G401.6 (cell line): ENCODE measurements at regions not wholly inside any gene's neighbourhood (a gene's known extent, or its start where the extent isn't known, plus 50 kb on each side); places are given as distances from the start of the nearest gene placed in this dataset.

Experiments
- FAIRE-seq: peaks from 2 replicates; lab custom pipeline; 2012; peaks lifted over from hg19 to GRCh38; lab: Jason Lieb, UNC

- no peak for FAIRE-seq
These were observed 864.9 kb upstream of the ID2 start for GRCh38 chr2:7816944-7817343.

GRCh38 chr2:7819316-7819715 lies 862.5 kb upstream of the ID2 start:
- FAIRE-seq, result no peak

- FAIRE-seq, result no peak
These were observed 862.0 kb upstream of the ID2 start for GRCh38 chr2:7819850-7820249.

- FAIRE-seq, result no peak
These were observed 857.6 kb upstream of the ID2 start for GRCh38 chr2:7824211-7824610.

GRCh38 chr2:7825591-7826312 lies 856.1 kb upstream of the ID2 start:
- no peak for FAIRE-seq

GRCh38 chr2:7826656-7827055 lies 855.2 kb upstream of the ID2 start:
- FAIRE-seq, result no peak

GRCh38 chr2:7829241-7829640 lies 852.6 kb upstream of the ID2 start:
- no peak for FAIRE-seq

- FAIRE-seq, result no peak
These were observed 851.2 kb upstream of the ID2 start for GRCh38 chr2:7830616-7831015.

GRCh38 chr2:7835151-7835550 lies 846.7 kb upstream of the ID2 start:
- FAIRE-seq, result no peak

GRCh38 chr2:7835693-7836680 lies 845.9 kb upstream of the ID2 start:
- FAIRE-seq, result no peak

- FAIRE-seq, result no peak
These were observed 844.6 kb upstream of the ID2 start for GRCh38 chr2:7837237-7837760.

- FAIRE-seq, result no peak
These were observed 843.2 kb upstream of the ID2 start for GRCh38 chr2:7838669-7839068.

- FAIRE-seq, result no peak
These were observed 841.0 kb upstream of the ID2 start for GRCh38 chr2:7840651-7841380.

- FAIRE-seq, result no peak
These were observed 840.1 kb upstream of the ID2 start for GRCh38 chr2:7841751-7842150.

- FAIRE-seq, result no peak
These were observed 837.4 kb upstream of the ID2 start for GRCh38 chr2:7844414-7844965.

- FAIRE-seq, result no peak
These were observed 836.5 kb upstream of the ID2 start for GRCh38 chr2:7845332-7845731.

GRCh38 chr2:7846607-7847006 lies 835.2 kb upstream of the ID2 start:
- no peak for FAIRE-seq

GRCh38 chr2:7847321-7847720 lies 834.5 kb upstream of the ID2 start:
- FAIRE-seq, result no peak

GRCh38 chr2:7849027-7849426 lies 832.8 kb upstream of the ID2 start:
- FAIRE-seq, result no peak

GRCh38 chr2:7849531-7849930 lies 832.3 kb upstream of the ID2 start:
- FAIRE-seq, result no peak

GRCh38 chr2:7852546-7852945 lies 829.3 kb upstream of the ID2 start:
- FAIRE-seq, result no peak

- FAIRE-seq, result no peak
These were observed 824.0 kb upstream of the ID2 start for GRCh38 chr2:7857904-7858303.
